Kidney (tissue), 13 donors: ENCODE measurements at regions not wholly inside any gene's neighbourhood (a gene's known extent, or its start where the extent isn't known, plus 50 kb on each side); places are given as distances from the start of the nearest gene placed in this dataset.
A peak's percentile ranks its signal among the peaks of the same experiment; 100 is the strongest.

Source experiments
- DNase-seq, 5 donors: peaks; one replicate each; pipeline ENCODE4 v3.0.0-alpha.2; 2013 to 2020
- FAIRE-seq: peaks from 2 replicates; lab custom pipeline; 2012; peaks lifted over from hg19 to GRCh38; lab: Jason Lieb, UNC
- H3K27ac ChIP-seq, 2 donors: one replicate each; pipeline ENCODE4 v1.7.0; 2013; ENCODE audit warnings: low read depth in 2 of 2, low read length in 2 of 2, inconsistent platforms in 1 of 2
- H3K27me3 ChIP-seq: one replicate; pipeline ENCODE4 v1.7.1; 2013; ENCODE audit warnings: low read length, inconsistent platforms; ENCODE audit not compliant: control insufficient read depth, insufficient read depth
- H3K36me3 ChIP-seq, 3 donors: one replicate each; pipeline versions ENCODE4 v1.7.0 to v1.7.1; 2013; ENCODE audit warnings: low read length in 3 of 3, control low read depth in 1 of 3, inconsistent platforms in 1 of 3; ENCODE audit not compliant: insufficient read depth in 3 of 3, control insufficient read depth in 2 of 3
- H3K4me1 ChIP-seq, 3 donors: one replicate each; pipeline versions ENCODE4 v1.7.0 to v1.7.1; 2013; ENCODE audit warnings: low read length in 3 of 3, inconsistent platforms in 1 of 3, low read depth in 1 of 3; ENCODE audit not compliant: control insufficient read depth in 2 of 3, insufficient read depth in 2 of 3
- H3K4me3 ChIP-seq, 3 donors: one replicate each; pipeline versions ENCODE4 v1.7.0 to v1.8.1; 2013; ENCODE audit warnings: low read length in 3 of 3, control low read depth in 1 of 3, inconsistent platforms in 1 of 3
- H3K9ac ChIP-seq, 3 donors: one replicate each; pipeline versions ENCODE4 v1.7.0 to v1.7.1; 2013; ENCODE audit warnings: low read length in 3 of 3, control low read depth in 1 of 3, inconsistent platforms in 1 of 3
- H3K9me3 ChIP-seq, 3 donors: one replicate each; pipeline versions ENCODE4 v1.7.0 to v1.7.1; 2013; ENCODE audit warnings: low read length in 3 of 3, control low read depth in 1 of 3, inconsistent platforms in 1 of 3; ENCODE audit not compliant: control insufficient read depth in 2 of 3, insufficient read depth in 1 of 3
- CTCF ChIP-seq: IDR thresholded peaks from 3 replicates; pipeline ENCODE4 v1.5.1; 2012; ENCODE audit warnings: mild to moderate bottlenecking, moderate library complexity, borderline replicate concordance; ENCODE audit not compliant: insufficient read depth; ENCODE audit errors: extremely low read depth
- intact Hi-C: fragments of 100-400 bp; cut with DNase I; formaldehyde crosslinking; loops from one replicate; pipeline ENCODE4 v1.11.1; 2022
- donor health status: control.
- donor health status: control.
- donor health status: control.
- donor health status: control.
- donor health status: control.
- donor health status: DM: yes; HTN: yes; CAD: no.
- donor health status: Normal renal cell carcinoma (clear cell type).

GRCh38 chr7:86534641-86535040 is 109.1 kb upstream of the GRM3 start:
- Histone ChIP-seq H3K36me3 (no peaks in the 10 kb centered on the region), H3K9ac (no peak overlapping the region), H3K9me3 (peaks cover 0 to 5% (median 0%) of the 10 kb centered on the region in 3 donors), H3K27ac (no peak overlapping the region), H3K4me3 (no peak overlapping the region), H3K27me3 (no peaks in the 10 kb centered on the region), H3K4me1 (no peaks in the 10 kb centered on the region)
- intact Hi-C loops = no loop called here
- FAIRE-seq = no peak
- peak in 1 of 5 donors; percentile 25 for DNase-seq
- no peak for TF ChIP-seq CTCF

GRCh38 chr7:86504229-86504628 is 139.5 kb upstream of the GRM3 start:
- no peak for TF ChIP-seq CTCF
- H3K4me1 ChIP-seq = no peaks in the 10 kb centered on the region
- no peak overlapping the region for H3K27ac ChIP-seq
- DNase-seq (no peak), FAIRE-seq (no peak)
- H3K9ac ChIP-seq = no peak overlapping the region
- no peaks in the 10 kb centered on the region for H3K9me3 ChIP-seq
- intact Hi-C loops = no loop called here
- H3K27me3 ChIP-seq = no peaks in the 10 kb centered on the region
- H3K4me3 ChIP-seq = no peak overlapping the region
- H3K36me3 ChIP-seq = no peaks in the 10 kb centered on the region

DNA sequence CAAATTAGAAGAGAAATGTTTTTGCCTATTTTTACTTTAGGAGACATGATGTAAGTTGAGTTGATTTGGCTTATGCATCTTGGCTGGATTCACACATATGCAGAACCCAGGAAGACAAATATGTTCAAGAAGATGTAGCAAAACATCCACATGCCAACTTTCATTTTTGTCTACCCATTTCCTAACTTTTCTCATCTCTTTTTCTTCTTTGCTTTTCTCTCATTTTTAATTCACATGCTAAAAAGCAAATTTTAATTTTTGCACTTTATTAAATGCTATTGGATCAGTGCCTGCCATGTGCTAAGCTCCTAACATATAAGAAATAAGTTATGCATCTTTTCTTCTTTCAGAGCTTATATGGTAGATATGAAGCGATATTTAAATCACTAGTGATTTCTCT is 143.7 kb upstream of the GRM3 start:
- no peak for FAIRE-seq
- H3K4me3 ChIP-seq = no peak overlapping the region
- H3K27me3 ChIP-seq = no peaks in the 10 kb centered on the region
- no peaks in the 10 kb centered on the region for H3K4me1 ChIP-seq
- no peaks in the 10 kb centered on the region for H3K9me3 ChIP-seq
- TF ChIP-seq CTCF = no peak
- no peak for DNase-seq
- intact Hi-C loops = no loop called here
- no peaks in the 10 kb centered on the region for H3K36me3 ChIP-seq
- no peak overlapping the region for H3K9ac ChIP-seq
- no peak overlapping the region for H3K27ac ChIP-seq

DNA sequence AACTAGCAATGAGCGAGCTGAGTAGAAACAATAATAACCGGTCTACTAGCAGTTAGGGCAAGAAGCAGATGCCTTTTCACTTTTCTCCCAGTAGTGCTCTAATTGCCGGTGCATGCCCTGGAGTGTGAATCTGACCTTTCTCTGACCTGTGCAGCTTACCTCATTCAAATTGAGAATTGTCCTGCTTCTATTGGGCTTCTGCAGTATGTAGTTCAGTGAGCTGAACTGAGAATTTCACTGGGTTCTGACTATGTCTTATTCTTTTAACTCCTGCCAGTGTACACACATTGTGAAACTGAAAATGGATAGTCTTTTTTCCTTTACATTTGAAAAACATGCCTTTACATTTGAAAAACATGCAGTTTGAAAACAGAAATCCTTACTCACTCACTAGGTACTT is 157.9 kb upstream of the GRM3 start:
- H3K9me3 ChIP-seq = peaks cover 0 to 2% (median 0%) of the 10 kb centered on the region in 3 donors

More for the DNA sequence above, 157.9 kb upstream of the GRM3 start:
- H3K4me3 ChIP-seq = no peak overlapping the region
- no peak for TF ChIP-seq CTCF
- intact Hi-C loops = no loop called here
- H3K36me3 ChIP-seq = no peaks in the 10 kb centered on the region
- no peaks in the 10 kb centered on the region for H3K4me1 ChIP-seq
- no peak overlapping the region for H3K9ac ChIP-seq
- FAIRE-seq (no peak), DNase-seq (no peak)
- no peaks in the 10 kb centered on the region for H3K27me3 ChIP-seq
- H3K27ac ChIP-seq = no peak overlapping the region
